NCI-H1694 treated with DMSO at 0.1 percent for 48 hours (cell line): ENCODE measurements at regions not wholly inside any gene's neighbourhood (a gene's known extent, or its start where the extent isn't known, plus 50 kb on each side); places are given as distances from the start of the nearest gene placed in this dataset.

ENCODE experiments used
- DNase-seq: peaks from one replicate; lab custom pipeline; 2025; lab: John Stamatoyannopoulos, UW

DNA sequence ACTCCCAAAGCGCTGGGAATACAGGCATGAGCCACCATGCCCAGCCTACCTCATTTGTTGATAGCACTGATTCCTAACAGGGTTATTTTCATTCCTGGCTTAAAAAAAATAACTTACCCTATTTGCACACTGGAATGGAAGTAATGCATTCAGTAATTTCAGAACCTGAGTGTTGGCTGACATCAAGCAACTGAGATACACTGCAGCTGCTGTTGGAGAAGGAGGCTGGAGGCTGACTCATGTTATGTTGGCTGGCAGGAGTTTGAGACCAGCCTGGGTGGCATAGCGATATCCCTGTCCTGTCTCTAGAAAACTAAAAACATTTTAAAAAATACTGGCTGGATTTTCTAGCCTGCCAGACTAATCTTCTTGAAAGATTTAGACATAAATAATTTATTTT, 385.1 kb upstream of the MEX3C start:
- no peak for DNase-seq

DNA sequence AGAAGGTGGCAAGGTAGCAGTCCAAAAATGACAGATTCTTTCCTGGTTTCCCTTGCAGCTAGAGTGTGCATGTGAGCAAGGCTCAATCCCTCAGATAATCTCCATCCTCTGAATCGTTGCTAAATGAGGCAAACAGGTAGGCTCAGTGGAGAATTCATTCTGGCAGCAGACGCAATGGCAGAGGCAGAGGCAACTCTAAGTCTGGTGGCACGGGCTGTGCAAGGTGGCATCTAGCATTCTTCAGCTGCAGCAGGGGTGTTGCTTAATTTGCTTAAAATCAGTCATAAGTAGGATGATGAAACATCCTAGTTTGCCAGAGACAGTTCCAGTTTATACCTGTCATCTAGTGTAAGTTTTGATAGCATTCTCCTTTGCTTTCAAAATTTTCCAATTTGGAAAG, 391.1 kb upstream of the MEX3C start:
- DNase-seq: no peak

DNA sequence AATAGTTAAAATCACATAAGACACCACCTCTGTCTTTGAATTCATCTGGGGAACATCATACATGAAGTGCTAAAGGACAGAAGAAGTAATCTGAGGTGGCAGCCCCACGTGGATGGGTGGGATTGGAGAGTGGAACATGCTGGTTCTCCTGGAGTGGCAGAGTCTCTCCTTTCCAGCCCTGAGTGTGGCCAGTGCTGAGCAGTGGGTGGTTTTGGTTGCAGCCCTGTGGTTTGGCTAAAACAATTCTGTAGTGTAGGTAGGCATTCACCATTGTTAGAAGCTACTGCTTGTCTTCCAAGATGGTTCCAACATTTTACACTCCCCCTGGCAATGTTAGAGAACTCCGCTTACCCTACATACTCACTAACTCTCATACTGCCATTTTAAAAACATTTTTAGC, 396.4 kb upstream of the MEX3C start:
- no peak for DNase-seq

DNA sequence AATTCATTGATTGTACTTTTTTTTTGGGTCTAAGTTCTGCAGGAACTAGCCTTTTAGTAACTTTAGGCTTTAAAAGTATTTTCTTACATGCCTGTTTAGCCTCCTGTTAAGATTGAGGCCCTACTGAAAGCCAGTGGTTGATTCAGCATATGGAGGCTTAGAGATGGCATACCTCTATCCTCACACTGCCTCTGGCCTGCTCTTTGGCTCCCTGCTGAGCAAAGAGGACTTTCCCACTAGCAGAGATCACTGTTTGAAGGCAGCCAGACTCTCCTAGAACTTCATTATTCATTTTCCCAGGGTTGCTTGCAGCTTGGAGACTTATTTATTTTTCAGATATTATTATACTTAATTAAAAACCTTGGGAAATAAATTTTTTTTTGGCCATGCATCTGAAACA, 405.6 kb upstream of the MEX3C start:
- no peak for DNase-seq

DNA sequence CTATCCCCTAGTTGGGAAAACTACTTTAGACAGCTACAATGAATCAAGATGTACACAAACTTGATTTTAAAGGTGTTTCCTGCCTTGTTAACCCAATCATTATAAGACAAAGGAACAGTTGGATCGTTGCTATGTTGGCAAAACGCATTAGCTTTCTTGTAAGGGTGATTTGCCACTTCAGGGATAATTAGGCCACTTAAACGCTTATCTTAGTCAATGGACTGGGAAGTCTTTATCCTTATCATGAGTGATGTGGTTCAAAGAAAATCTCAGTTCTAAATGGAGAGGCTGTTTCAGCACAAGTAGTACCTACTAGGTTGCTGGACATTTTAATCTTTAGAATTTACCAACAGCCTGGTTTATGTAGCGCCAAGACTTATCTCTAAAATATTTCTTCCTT, 406.1 kb upstream of the MEX3C start:
- no peak for DNase-seq

DNA sequence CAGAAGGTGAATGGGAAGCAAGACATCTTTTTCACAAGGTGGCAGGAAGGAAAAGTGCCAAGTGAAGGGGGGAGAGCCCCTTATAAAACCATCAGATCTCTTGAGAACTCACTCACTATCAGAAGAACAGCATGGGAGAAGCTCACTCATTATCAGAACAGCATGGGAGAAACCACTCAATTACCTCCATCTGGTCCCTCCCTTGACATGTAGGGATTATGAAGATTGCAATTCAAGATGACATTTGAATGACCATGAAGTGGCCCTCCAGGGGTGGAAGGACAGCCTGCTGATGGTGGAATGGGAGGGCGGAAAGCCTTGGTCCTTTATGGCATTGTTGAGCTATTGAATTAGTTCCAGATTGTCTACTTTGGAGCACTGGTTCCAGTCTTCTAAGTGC, 413.0 kb upstream of the MEX3C start:
- no peak for DNase-seq

DNA sequence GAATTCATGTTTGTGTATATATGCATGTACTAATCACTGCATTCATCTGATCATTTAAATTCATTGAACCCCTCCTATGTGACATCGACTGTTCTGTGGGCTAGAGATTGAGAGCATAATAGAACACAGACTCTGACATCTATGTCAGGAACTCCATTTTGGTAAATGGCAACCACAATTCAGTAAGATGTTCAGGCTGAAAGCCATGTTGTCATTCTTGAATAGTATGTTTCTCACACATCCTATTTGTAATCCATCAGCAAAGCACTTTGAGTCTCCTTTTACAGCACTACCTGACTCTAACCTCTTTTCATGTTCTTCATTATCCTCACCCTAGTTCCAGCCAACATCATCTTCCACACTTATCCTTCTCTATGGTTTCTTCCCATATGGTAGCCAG, 413.8 kb upstream of the MEX3C start:
- no peak for DNase-seq

DNA sequence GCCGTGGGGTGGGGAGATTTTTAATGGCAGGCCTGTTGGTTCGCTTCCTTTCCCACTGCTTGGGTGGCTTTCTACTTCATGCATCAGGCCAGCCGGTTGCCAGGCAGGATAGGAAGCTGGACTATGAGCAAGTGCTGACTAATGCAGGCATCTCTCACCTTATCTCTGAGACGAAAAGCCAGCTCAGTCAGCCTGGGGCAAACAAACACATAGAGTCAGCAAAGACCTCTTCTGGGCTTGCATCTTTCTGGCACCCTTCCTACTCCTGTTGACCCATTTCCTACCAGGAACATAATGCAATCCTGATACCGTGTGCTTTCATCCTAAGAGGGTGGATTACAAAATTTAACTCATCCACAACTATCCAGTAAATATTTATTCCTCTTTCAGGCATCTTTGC, 416.6 kb upstream of the MEX3C start:
- DNase-seq: no peak

DNA sequence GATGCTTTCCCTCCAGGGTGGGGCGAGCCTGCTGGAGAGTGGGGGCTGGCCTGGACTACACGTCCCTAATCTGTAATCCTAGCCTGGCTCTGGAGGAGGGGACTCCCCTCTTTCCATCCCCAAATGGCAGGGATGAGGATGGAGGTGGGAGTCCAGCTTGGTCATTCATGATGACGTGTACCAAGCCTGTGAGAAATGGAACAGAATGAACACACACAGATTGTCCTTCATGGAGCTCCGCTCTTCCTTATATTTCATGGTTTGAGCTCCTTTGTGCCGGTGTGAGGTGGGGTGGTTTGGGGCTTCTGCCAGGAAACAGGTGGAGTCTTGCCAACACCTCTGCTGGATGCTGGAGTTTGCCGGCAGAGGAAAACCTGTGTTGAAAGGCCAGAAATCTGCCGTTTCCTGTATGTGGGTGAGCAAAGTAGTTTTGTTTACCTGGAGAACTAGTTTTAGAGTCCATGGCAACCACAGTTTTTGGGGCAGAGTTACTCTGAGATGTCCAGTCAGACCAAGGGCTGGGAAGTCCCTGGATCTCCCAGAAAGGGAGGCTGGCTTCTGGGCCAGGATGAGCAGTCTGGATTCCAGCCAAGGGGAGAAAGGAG, 417.6 kb upstream of the MEX3C start:
- no peak for DNase-seq

DNA sequence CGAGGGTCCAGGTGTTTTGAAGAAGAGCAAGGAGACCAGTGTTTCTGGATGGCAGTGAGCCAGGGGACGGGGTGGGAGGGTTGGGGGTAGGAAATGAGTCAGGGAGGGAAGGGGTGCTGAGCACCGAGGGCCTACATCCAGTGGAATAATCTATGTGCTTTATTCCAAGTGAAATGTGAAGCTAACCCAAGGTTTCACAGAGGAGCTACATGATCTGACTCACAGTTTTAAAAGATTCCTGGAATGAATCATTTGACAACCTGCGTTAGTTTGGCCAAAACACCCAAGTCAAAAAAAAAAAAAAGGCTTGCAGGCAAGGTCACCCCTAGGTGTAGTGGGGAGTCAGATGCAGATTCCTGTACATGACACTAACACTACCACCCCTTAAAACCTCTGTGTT, 419.7 kb upstream of the MEX3C start:
- DNase-seq: no peak

DNA sequence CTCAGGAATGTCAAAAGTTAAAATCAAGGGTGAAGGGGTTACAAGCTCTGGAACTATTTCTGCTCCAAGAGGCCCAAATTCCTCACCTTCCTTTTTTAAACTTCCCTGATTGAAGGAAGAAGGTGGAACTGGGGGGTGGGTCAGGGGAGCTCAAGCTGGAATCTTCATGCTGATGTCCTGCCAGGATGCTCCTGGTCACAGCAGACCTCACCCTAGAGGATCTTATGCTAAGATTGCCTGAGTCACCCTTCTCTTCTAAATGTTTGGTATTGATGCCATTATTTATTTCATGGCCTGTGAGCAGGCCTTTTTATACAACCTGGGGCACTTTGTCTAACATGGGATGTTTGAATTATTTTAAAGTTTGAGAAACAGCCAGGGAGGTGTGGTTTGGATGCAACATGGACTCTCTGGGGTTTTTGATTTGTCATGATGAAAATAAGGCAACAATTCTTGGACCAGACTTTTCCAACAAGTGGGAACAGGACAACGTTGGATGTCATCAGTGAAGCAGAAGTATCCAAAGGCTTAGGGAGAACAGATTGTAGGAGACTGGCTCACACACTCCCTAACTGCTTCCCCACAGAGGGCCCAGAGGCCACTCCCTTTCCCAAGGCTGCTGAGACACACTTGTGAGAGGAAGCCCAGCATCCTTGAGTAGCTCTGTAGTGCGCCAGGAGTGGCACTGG, 420.2 kb upstream of the MEX3C start:
- DNase-seq: no peak

DNA sequence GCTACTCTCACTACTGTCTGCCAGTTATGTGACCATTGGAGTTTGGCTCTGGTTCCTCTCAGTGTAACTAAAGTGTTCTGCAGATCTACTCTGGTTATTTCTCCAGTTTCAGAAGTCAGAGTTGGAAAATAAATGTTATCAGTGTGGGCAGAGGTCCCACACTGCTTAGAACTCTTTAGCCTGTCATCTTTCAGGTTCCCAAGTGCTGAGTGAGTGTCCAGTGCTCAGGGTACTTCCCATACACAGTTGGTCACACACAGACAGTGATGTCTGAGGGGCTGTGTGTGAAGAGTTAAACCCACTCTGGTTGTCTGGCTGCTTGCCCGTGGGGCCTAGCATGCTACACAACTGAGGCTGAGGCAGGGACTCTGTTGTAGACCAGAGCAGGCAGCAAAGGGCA, 421.8 kb upstream of the MEX3C start:
- DNase-seq: no peak

DNA sequence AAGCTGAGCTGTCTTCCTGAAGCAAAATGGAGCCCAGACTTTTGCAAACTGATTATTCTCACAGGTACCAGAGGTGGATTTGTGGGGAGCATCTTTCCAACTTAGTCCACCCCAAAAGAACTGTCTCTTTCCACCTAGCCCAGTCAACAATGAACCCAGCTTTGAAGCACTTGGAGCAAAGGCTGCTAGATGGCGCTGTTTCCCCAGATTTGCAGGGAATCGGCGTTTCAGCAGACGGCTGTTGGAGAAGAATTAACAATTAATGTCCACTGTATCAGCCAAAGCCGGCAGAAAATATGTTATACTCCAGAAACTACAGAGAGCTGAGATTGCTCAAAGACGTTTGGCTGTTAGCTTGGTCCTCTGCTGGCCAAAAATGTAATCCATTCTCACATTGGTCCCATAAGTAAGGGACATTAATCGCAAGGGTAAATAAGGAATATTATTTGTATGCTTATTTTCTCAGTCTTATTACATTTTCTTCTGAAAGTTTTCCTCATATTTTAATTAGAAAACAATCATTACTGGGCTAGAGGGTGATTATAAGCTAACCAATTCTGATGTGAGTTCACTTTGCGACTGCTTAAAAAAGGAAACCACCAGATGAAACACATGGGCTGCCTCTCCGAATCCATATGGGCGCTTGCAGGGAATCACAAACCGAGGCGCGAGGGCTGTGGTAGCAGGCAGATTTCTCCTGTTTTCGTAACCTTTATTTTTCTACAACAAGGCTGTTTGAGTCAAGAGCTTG, 423.8 kb upstream of the MEX3C start:
- DNase-seq: peak; percentile 75

DNA sequence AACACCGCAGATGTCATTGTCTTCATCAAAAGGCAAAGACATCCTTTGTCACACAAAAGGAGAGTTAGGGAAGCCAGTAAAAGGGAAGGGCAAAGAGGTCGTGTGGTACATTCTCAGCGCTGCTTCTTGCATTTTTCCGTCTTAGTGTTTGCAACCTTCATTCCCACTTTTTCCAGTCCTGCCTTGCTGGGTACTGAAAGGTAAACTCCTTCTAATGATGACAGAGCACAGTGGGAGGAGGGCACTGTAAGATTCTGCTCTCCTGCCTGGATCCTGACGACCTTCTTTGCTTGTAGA, 424.3 kb upstream of the MEX3C start:
- DNase-seq: no peak

DNA sequence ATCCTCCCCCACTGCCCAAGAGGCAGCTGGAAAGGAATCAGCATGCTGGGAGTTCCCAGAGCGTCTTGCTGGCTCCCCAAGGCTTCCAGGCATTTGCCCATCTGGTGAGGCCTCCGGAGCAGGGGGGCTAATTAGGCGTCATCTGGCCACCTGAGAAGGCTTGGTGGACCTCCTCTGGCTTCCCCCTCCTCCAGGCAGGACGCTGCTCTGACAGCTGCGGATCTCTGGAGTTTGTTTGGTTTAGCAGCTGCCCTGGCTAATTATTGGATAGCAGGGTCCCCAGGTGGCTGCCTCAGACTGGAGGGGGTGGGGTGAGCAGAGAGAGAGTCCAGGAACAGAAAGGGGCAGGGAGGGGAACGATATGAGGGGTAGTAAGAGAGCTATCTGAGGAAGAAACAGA, 425.2 kb upstream of the MEX3C start:
- DNase-seq: peak; percentile 39

DNA sequence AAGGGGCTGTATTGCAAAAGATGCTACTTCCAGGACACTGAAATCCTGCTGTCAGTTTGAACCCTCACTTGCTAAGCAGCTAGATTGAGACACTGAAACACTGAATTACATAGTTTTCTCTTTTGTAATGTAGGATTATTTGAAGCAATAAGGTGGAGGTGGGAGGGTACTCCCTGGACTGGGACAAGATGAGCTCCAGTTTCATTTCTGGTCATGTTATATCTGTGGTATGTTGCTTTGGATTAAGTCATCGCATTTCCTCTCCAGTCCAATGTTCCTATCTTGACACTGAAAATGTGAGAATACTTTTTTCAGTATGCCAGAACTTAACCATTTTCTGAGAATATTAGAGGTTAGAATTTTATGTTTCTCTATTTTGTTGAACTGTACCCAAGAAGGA, 426.2 kb upstream of the MEX3C start:
- no peak for DNase-seq

DNA sequence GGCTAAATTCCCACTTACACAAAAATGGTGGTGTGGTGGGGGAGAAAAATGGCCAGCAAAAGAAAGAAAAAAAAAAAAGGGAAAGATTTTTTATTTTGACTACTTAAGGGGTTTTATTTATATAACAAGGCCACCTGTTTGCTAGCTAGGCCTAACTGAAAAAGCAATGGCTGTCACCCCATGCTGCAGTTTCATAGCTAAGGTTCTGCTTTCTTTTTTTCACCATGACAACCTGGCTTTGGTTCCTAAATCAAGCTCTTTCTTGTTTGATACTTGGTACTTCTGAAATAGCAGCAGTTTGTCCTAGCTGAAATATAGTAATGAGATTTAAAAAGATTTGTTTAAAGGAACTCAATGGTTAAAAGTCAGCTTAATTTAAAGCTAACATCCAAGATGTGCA, 433.2 kb upstream of the MEX3C start:
- no peak for DNase-seq

DNA sequence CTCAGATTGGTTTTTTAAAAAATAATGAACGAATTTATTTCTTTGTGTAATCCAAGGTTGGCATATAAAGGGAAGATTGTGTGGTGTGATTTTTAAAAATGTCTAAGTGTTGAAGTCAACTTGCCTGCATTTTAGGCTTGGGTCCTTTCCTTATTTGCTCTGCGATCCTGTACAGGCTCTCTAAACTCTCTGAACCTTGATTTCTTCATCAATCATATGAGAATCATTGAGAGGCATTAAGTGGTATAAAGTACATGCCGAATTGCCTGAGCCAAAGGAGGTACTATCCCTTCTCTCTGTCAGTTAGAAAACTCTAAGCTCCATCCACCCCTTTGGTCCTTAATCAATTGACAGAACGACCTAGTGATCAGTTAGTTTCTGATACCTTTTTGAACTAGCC, 440.4 kb upstream of the MEX3C start:
- no peak for DNase-seq

DNA sequence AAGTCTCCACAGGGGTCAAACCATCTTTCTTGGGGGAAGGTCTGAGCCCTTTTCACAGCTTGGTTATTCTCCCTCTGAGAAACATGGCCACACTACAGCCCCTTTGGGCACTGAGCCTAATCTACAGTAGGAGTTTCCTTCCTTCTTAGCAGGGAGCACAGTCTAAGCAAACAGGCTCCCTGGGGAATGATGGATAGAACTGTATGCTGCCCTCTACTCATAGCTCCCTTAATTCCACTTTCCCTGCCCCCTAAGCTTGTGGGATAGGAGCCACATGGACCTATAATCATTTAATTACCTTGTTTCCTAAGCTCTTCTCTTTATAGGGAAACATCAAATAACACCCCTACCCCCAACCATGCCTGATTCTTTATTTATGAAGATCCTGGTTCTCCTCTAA, 442.1 kb upstream of the MEX3C start:
- no peak for DNase-seq

DNA sequence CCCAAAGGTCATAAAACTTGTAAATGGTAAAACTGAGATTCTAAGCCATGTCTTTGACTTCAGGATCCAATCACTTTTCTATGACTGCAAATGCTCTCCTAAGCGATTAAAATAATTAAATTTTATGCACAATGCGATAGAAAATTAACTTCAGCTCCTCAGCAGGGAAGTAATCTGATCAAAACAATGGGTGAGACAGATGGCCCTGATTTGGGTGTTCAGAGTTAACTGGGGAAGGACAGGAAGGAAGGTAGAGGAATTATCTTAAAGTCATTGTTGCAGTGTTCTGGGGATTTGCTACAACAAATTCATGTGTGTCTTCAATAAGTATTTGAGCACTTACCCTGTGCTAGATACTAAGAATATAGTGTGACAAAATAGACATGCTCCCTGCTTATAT, 446.0 kb upstream of the MEX3C start:
- DNase-seq: no peak

DNA sequence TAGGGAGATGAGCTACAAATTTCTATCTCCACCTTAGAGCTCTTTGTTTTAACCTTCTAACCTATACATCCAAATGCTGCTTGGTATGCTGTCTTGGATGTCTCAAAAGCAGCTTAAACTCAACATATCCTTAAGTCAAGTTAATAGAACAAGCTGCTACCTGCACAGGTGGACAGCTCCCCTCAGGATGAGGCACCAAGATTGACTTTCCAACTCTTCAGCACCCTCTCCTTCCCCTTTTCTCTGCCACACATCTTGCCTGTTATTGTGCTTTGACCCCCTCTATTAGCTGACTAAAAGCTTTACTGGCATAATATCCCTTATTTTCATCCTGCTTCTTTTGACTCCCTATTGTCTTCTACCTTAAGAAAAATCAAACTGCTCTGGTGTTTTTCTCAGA, 448.1 kb upstream of the MEX3C start:
- no peak for DNase-seq

DNA sequence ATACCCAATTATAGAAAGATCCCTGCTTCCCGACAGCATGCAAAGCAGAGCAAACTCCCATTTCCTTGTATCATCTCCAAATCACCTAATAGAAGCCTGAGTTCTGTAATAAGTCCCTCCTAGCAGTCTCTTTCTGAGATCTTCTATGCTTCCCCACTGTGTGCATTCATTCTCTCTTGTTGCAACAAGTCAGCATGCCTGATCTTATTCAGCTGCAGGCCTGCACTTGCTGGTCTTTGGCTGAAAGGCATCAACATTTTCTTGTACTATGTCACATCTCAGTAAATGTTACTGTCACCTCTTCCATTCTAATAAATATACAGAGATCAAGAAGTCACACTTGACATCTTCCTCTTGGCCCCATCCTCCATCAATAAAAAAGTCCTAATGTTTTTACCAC, 449.9 kb upstream of the MEX3C start:
- no peak for DNase-seq

DNA sequence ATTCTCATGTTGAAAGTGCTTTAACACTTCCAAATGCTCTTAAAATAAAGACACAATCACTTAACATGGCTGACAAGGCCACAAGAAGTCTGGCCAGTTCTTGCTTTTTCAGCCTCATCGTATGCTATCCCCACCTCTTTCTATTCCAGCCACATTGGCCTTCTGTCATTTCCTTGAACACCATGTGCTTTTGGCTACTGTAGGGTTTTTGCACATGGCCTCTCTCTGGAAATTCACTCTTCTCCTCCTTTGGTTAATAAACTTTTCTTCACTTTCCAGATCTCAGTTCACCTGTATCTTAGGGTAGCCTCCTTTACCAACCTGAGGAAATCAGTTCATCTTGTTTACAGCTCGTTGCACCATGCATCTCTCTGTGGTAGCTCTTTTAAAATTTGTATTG, 450.5 kb upstream of the MEX3C start:
- no peak for DNase-seq

DNA sequence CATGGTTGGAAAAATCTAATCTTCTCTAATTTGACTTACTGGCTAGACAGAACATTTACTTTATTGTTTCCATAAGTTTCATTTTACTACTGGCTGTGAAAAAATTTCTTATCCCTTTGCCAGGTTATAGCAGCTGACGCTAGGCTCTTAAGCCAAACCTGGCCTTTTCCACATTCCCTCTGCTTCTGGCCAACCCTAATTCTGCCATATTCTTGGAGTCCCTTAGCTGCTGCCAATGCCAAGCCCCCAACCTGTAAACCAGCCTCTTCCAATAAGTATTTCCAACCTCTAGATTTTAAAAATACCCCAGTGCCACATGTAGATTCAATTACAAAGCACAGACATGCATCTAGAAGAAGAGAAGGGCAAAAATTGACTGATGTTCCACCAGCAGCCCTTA, 452.3 kb upstream of the MEX3C start:
- no peak for DNase-seq
